ENCODE measurements at regions not wholly inside any gene's neighbourhood (a gene's known extent, or its start where the extent isn't known, plus 50 kb on each side); places are given as distances from the start of the nearest gene placed in this dataset.

- TF ChIP-seq RCOR1 (IDR thresholded peaks at IDR 0.05; ENCODE audit: insufficient replicate concordance, low read length) = no peak
These were observed 52.8 kb upstream of the ZPBP start (continued) for GRCh38 chr7:50145801-50146338.

DNA sequence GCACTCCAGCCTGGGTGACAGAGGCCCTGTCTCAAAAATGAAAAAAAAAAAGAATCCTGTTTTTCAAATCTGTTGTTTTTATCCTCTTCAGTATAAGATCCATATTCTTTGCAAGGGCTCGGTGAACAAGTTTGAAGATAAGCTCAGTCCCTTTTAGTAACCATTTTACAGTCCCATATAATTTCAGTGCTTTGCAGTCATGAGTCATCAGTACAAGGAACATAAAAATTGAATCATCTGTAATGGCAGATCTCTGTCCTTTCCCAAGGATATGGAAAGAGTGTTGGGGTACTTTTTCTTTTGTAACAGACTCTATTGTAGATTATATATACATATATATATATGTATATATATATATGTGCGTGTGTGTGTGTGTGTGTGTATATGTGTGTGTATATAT lies 52.2 kb upstream of the ZPBP start:
- Histone ChIP-seq H4K20me1 (ENCODE audit: insufficient read depth, low read length) (no peaks in the 10 kb centered on the region), H2BK20ac (ENCODE audit: low read depth, low read length) (no peak overlapping the region), H3K4me1 (ENCODE audit: control insufficient read depth, insufficient read depth, low read length) (no peaks in the 10 kb centered on the region), H3K56ac (ENCODE audit: extremely low read depth, insufficient read depth, low read length) (no peak overlapping the region), H2AK9ac (replicated peaks; ENCODE audit: low read depth, low read length, poor library complexity) (no peak overlapping the region), H2BK120ac (ENCODE audit: low read depth, low read length) (no peak overlapping the region), H4K5ac (ENCODE audit: low read depth, low read length) (no peak overlapping the region), H2BK15ac (ENCODE audit: low read depth, low read length) (no peak overlapping the region), H3K79me1 (ENCODE audit: low read depth in 1 of 2, low read length in 2 of 2) (no peaks in the 10 kb centered on the region), H2AK5ac (ENCODE audit: low read depth, low read length) (no peak overlapping the region), H2BK5ac (ENCODE audit: low read depth, low read length, poor library complexity, severe bottlenecking) (no peak overlapping the region), H3K36me3 (ENCODE audit: control insufficient read depth, insufficient read depth, low read length) (no peaks in the 10 kb centered on the region), H3K4ac (ENCODE audit: low read depth, low read length) (no peak overlapping the region), H3K9me1 (ENCODE audit: insufficient read depth, low read length) (no peaks in the 10 kb centered on the region), H3K4me3 (ENCODE audit: insufficient read depth, low read depth, low read length) (no peak overlapping the region), H3K27ac (ENCODE audit: insufficient read depth, low read length) (no peak overlapping the region), H4K8ac (ENCODE audit: low read depth in 2 of 2, low read length in 2 of 2) (no peak overlapping the region), H3K14ac (replicated peaks; ENCODE audit: low read depth, low read length) (no peak overlapping the region), H3K27me3 (ENCODE audit: control insufficient read depth, insufficient read depth, low read length) (no peaks in the 10 kb centered on the region), H3K23ac (ENCODE audit: low read depth, low read length) (no peak overlapping the region), H3K9me3 (ENCODE audit: control insufficient read depth, insufficient read depth, low read length) (no peaks in the 10 kb centered on the region), H3K9ac (ENCODE audit: low read depth, low read length) (no peak overlapping the region), H3K4me2 (ENCODE audit: low read depth, low read length) (no peak overlapping the region), H4K91ac (ENCODE audit: insufficient read depth, low read depth, low read length) (no peak overlapping the region), H2AFZ (replicated peaks; ENCODE audit: low read length, poor library complexity) (no peak overlapping the region), H3K18ac (ENCODE audit: low read depth, low read length) (no peak overlapping the region)
- no peak for ATAC-seq (ENCODE audit: low read depth)
- no peak for DNase-seq
- POLR2A ChIA-PET (ENCODE audit: unreplicated experiment) = no interaction called here
- dilution Hi-C loops (cut with HindIII; ENCODE audit: low sequenced_read_pairs, unreplicated experiment) (no loop called here), in situ Hi-C loops (cut with MboI; ENCODE audit: low sequenced_read_pairs) (loop anchor here (25.0 kb wide), 1 partner anchor 1017 kb away; no protein-coding TSS in a partner anchor), intact Hi-C loops (cut with micrococcal nuclease) (no loop called here)
- TF ChIP-seq MAFK (IDR thresholded peaks at IDR 0.05; ENCODE audit: low read depth, low read length) = no peak
- TF ChIP-seq RAD21 (IDR thresholded peaks at IDR 0.05; ENCODE audit: low read length) = no peak
- no TSS peak for BruUV-seq (replicated peaks)
- no CpG with 5 or more reads among the region's 2 CpGs for WGBS, 2 experiments (ENCODE audit: extremely low coverage in 2 of 2, insufficient read length in 1 of 2)
- CTCF ChIA-PET = interaction anchor here (1.2 kb wide), 1 partner anchor 1016 kb away, joined by 6 read pairs; no protein-coding TSS in a partner anchor
